Activated T-cell treated with anti-CD3 and anti-CD28 coated beads, Interleukin-2, amount 50 U/mL, for 24 hours (primary cell): ENCODE measurements at regions not wholly inside any gene's neighbourhood (a gene's known extent, or its start where the extent isn't known, plus 50 kb on each side); places are given as distances from the start of the nearest gene placed in this dataset.
"Not testable (repeated sequence)": the region's sequence is repeated elsewhere in the genome, so short reads cannot be mapped to it uniquely, and the experiment has no call there.

ENCODE experiments used
- DNase-seq: peaks from one replicate; pipeline ENCODE4 v3.0.0-alpha.2; 2020
- H3K27ac Mint-ChIP-seq: 2 replicates; pipeline ENCODE4 v1.8.0; 2020; ENCODE audit warnings: mild to moderate bottlenecking, mixed read lengths
- H3K27me3 Mint-ChIP-seq: 2 replicates; pipeline ENCODE4 v1.8.0; 2020; ENCODE audit warnings: mixed read lengths
- H3K36me3 Mint-ChIP-seq: 2 replicates; pipeline ENCODE4 v1.8.0; 2020; ENCODE audit warnings: low read depth, mixed read lengths
- H3K4me1 Mint-ChIP-seq: 2 replicates; pipeline ENCODE4 v1.8.0; 2020; ENCODE audit warnings: low read depth, mixed read lengths
- H3K4me3 Mint-ChIP-seq: 2 replicates; pipeline ENCODE4 v1.8.0; 2020; ENCODE audit warnings: mild to moderate bottlenecking, moderate library complexity, mixed read lengths
- H3K9me3 Mint-ChIP-seq: 2 replicates; pipeline ENCODE4 v1.8.0; 2020; ENCODE audit warnings: mixed read lengths

- not testable (repeated sequence) for H3K27me3 Mint-ChIP-seq, H3K4me1 Mint-ChIP-seq, H3K27ac Mint-ChIP-seq, H3K4me3 Mint-ChIP-seq, H3K36me3 Mint-ChIP-seq, DNase-seq
- H3K9me3 Mint-ChIP-seq: peaks cover 15% of the 10 kb centered on the region
Measured at GRCh38 chr13:90341348-90341747, 1006.1 kb upstream of the MIR17HG start.

GRCh38 chr13:90348477-90349136 lies 998.9 kb upstream of the MIR17HG start:
- H3K9me3 Mint-ChIP-seq, H3K27me3 Mint-ChIP-seq, H3K4me1 Mint-ChIP-seq, H3K4me3 Mint-ChIP-seq, H3K27ac Mint-ChIP-seq, DNase-seq, H3K36me3 Mint-ChIP-seq: not testable (repeated sequence)

GRCh38 chr13:90352763-90353162 lies 994.7 kb upstream of the MIR17HG start:
- Mint-ChIP-seq H3K36me3 (no peaks in the 10 kb centered on the region), H3K4me1 (no peaks in the 10 kb centered on the region), H3K27ac (no peak overlapping the region)

GRCh38 chr13:90355162-90355751 lies 992.2 kb upstream of the MIR17HG start:
- H3K4me1 Mint-ChIP-seq: no peaks in the 10 kb centered on the region
- no peaks in the 10 kb centered on the region for H3K36me3 Mint-ChIP-seq
- DNase-seq: no peak
- no peaks in the 10 kb centered on the region for H3K27me3 Mint-ChIP-seq
- no peak overlapping the region for H3K4me3 Mint-ChIP-seq
- H3K27ac Mint-ChIP-seq: no peak overlapping the region
- peaks cover 11% of the 10 kb centered on the region for H3K9me3 Mint-ChIP-seq

More at GRCh38 chr13:90352763-90353162, 994.7 kb upstream of the MIR17HG start:
- no peak overlapping the region for H3K4me3 Mint-ChIP-seq
- peaks cover 10% of the 10 kb centered on the region for H3K9me3 Mint-ChIP-seq
- no peak for DNase-seq
- H3K27me3 Mint-ChIP-seq: no peaks in the 10 kb centered on the region

GRCh38 chr13:90360785-90361184 lies 986.7 kb upstream of the MIR17HG start:
- Mint-ChIP-seq H3K4me3 (no peak overlapping the region), H3K4me1 (no peaks in the 10 kb centered on the region), H3K36me3 (no peaks in the 10 kb centered on the region), H3K27me3 (no peaks in the 10 kb centered on the region), H3K9me3 (peaks cover 10% of the 10 kb centered on the region), H3K27ac (no peak overlapping the region)
- no peak for DNase-seq

- Mint-ChIP-seq H3K4me1 (no peaks in the 10 kb centered on the region), H3K9me3 (peaks cover 8% of the 10 kb centered on the region), H3K27ac (no peak overlapping the region), H3K4me3 (no peak overlapping the region), H3K36me3 (no peaks in the 10 kb centered on the region), H3K27me3 (no peaks in the 10 kb centered on the region)
- DNase-seq: no peak
Measured at GRCh38 chr13:90362707-90363106, 984.8 kb upstream of the MIR17HG start.

GRCh38 chr13:90365130-90365529 lies 982.4 kb upstream of the MIR17HG start:
- Mint-ChIP-seq H3K27ac (no peak overlapping the region), H3K4me1 (no peaks in the 10 kb centered on the region), H3K36me3 (no peaks in the 10 kb centered on the region), H3K4me3 (no peak overlapping the region), H3K9me3 (peaks cover 6% of the 10 kb centered on the region), H3K27me3 (no peaks in the 10 kb centered on the region)
- no peak for DNase-seq

GRCh38 chr13:90374168-90374567 lies 973.3 kb upstream of the MIR17HG start:
- no peak overlapping the region for H3K4me3 Mint-ChIP-seq
- no peaks in the 10 kb centered on the region for H3K36me3 Mint-ChIP-seq
- H3K9me3 Mint-ChIP-seq: peaks cover 10% of the 10 kb centered on the region
- no peaks in the 10 kb centered on the region for H3K4me1 Mint-ChIP-seq
- no peak overlapping the region for H3K27ac Mint-ChIP-seq
- H3K27me3 Mint-ChIP-seq: no peaks in the 10 kb centered on the region
- no peak for DNase-seq

- no peak for DNase-seq
- no peaks in the 10 kb centered on the region for H3K4me1 Mint-ChIP-seq
- H3K9me3 Mint-ChIP-seq: peaks cover 10% of the 10 kb centered on the region
- no peak overlapping the region for H3K27ac Mint-ChIP-seq
- H3K36me3 Mint-ChIP-seq: no peaks in the 10 kb centered on the region
- no peak overlapping the region for H3K4me3 Mint-ChIP-seq
- no peaks in the 10 kb centered on the region for H3K27me3 Mint-ChIP-seq
Measured at GRCh38 chr13:90375851-90376250, 971.6 kb upstream of the MIR17HG start.

- Mint-ChIP-seq H3K4me3 (no peak overlapping the region), H3K4me1 (no peaks in the 10 kb centered on the region), H3K27ac (no peak overlapping the region), H3K27me3 (no peaks in the 10 kb centered on the region), H3K9me3 (peaks cover 12% of the 10 kb centered on the region), H3K36me3 (no peaks in the 10 kb centered on the region)
- no peak for DNase-seq
Measured at GRCh38 chr13:90382425-90382824, 965.1 kb upstream of the MIR17HG start.

- Mint-ChIP-seq H3K36me3 (no peaks in the 10 kb centered on the region), H3K27me3 (no peaks in the 10 kb centered on the region), H3K9me3 (peaks cover 23% of the 10 kb centered on the region), H3K4me1 (no peaks in the 10 kb centered on the region), H3K27ac (no peak overlapping the region), H3K4me3 (no peak overlapping the region)
- no peak for DNase-seq
Measured at GRCh38 chr13:90385781-90386489, 961.6 kb upstream of the MIR17HG start.

- Mint-ChIP-seq H3K9me3 (peaks cover 26% of the 10 kb centered on the region), H3K27me3 (no peaks in the 10 kb centered on the region), H3K36me3 (no peaks in the 10 kb centered on the region), H3K27ac (no peak overlapping the region), H3K4me3 (no peak overlapping the region), H3K4me1 (no peaks in the 10 kb centered on the region)
- no peak for DNase-seq
Measured at GRCh38 chr13:90388887-90389452, 958.5 kb upstream of the MIR17HG start.

- Mint-ChIP-seq H3K4me1 (no peaks in the 10 kb centered on the region), H3K27me3 (no peaks in the 10 kb centered on the region), H3K36me3 (no peaks in the 10 kb centered on the region), H3K4me3 (no peak overlapping the region), H3K9me3 (peaks cover 26% of the 10 kb centered on the region), H3K27ac (no peak overlapping the region)
- no peak for DNase-seq
Measured at GRCh38 chr13:90389537-90389936, 958.0 kb upstream of the MIR17HG start.

GRCh38 chr13:90393408-90393807 lies 954.1 kb upstream of the MIR17HG start:
- Mint-ChIP-seq H3K27me3 (no peaks in the 10 kb centered on the region), H3K4me3 (no peak overlapping the region), H3K9me3 (peaks cover 24% of the 10 kb centered on the region), H3K36me3 (no peaks in the 10 kb centered on the region), H3K27ac (no peak overlapping the region), H3K4me1 (no peaks in the 10 kb centered on the region)
- DNase-seq: no peak

- no peak for DNase-seq
- Mint-ChIP-seq H3K4me3 (no peak overlapping the region), H3K9me3 (peaks cover 21% of the 10 kb centered on the region), H3K27me3 (no peaks in the 10 kb centered on the region), H3K36me3 (no peaks in the 10 kb centered on the region), H3K27ac (no peak overlapping the region), H3K4me1 (no peaks in the 10 kb centered on the region)
Measured at GRCh38 chr13:90395348-90395747, 952.1 kb upstream of the MIR17HG start.
